Sigmoid colon (tissue), 6 donors: ENCODE measurements at regions not wholly inside any gene's neighbourhood (a gene's known extent, or its start where the extent isn't known, plus 50 kb on each side); places are given as distances from the start of the nearest gene placed in this dataset.

Experiments used
- DNase-seq: peaks from one replicate; pipeline ENCODE4 v3.0.0-alpha.2; 2019
- H3K27ac ChIP-seq, 4 donors: fragments of 200-600 bp; sonication (generic); one replicate each; pipeline ENCODE4 v1.5.1; 2016 to 2019; ENCODE audit warnings: mild to moderate bottlenecking in 1 of 4
- H3K27me3 ChIP-seq, 3 donors: fragments of 200-600 bp; sonication (generic); one replicate each; pipeline ENCODE4 v1.5.1; 2019; ENCODE audit warnings: mild to moderate bottlenecking in 1 of 3
- H3K36me3 ChIP-seq, 4 donors: fragments of 200-600 bp; sonication (generic); one replicate each; pipeline ENCODE4 v1.5.1; 2016 to 2019
- H3K4me1 ChIP-seq, 4 donors: fragments of 200-600 bp; sonication (generic); one replicate each; pipeline ENCODE4 v1.5.1; 2017 to 2019
- H3K4me3 ChIP-seq, 4 donors: fragments of 200-600 bp; sonication (generic); one replicate each; pipeline ENCODE4 v1.5.1; 2017 to 2019; ENCODE audit warnings: mild to moderate bottlenecking in 2 of 4, moderate library complexity in 1 of 4
- H3K9me3 ChIP-seq, 4 donors: fragments of 200-600 bp in 3 of 4; sonication (generic) in 3 of 4; one replicate each; pipeline versions ENCODE4 v1.5.1 to v1.6.1; 2013 to 2019
- EP300 ChIP-seq, 4 donors: sonication (generic); formaldehyde crosslinking; IDR thresholded peaks; one replicate each; pipeline ENCODE4 v1.6.1; 2017; ENCODE audit warnings: antibody characterized with exemption in 4 of 4
- POLR2A ChIP-seq, 2 donors: fragments of 450-650 bp; IDR thresholded peaks; one replicate each; pipeline ENCODE4 v1.6.1; 2016; ENCODE audit warnings: antibody characterized with exemption in 2 of 2, mild to moderate bottlenecking in 2 of 2, moderate library complexity in 2 of 2
- POLR2AphosphoS5 ChIP-seq, 4 donors: sonication (generic); formaldehyde crosslinking; IDR thresholded peaks; one replicate each; pipeline ENCODE4 v1.6.1; 2017; ENCODE audit warnings: antibody characterized with exemption in 4 of 4
- WGBS, 2 donors: extraction: QIAGEN DNeasy Blood & Tissue Kit; methylation state at CpG; one replicate each; pipeline ENCODE4 v1.1.7; 2013; 5-methylcytosine and 5-hydroxymethylcytosine counted together
- intact Hi-C: fragments of 100-400 bp; cut with DNase I; formaldehyde crosslinking; loops from one replicate; pipeline ENCODE4 v1.15.1; 2023
- TF ChIP-seq, protein P1 (sequence below), 4 experiments: fragments of 450-650 bp in 3 of 4; fragments of 200-600 bp in 1 of 4; IDR thresholded peaks; one replicate each; pipeline ENCODE4 v1.5.1; 2016 to 2019; ENCODE audit warnings: antibody characterized with exemption in 4 of 4, mild to moderate bottlenecking in 3 of 4, moderate library complexity in 2 of 4
- donor health status: healthy with polysubstance abuse.
- donor health status: healthy.

GRCh38 chr7:32299133-32299702, 191.0 kb downstream of the LSM5 start:
- no peak for DNase-seq
- TF ChIP-seq POLR2AphosphoS5 (IDR thresholded peaks at IDR 0.05) (no peak), POLR2A (IDR thresholded peaks at IDR 0.05) (no peak), EP300 (IDR thresholded peaks at IDR 0.05) (no peak)
- TF ChIP-seq, protein P1, sequence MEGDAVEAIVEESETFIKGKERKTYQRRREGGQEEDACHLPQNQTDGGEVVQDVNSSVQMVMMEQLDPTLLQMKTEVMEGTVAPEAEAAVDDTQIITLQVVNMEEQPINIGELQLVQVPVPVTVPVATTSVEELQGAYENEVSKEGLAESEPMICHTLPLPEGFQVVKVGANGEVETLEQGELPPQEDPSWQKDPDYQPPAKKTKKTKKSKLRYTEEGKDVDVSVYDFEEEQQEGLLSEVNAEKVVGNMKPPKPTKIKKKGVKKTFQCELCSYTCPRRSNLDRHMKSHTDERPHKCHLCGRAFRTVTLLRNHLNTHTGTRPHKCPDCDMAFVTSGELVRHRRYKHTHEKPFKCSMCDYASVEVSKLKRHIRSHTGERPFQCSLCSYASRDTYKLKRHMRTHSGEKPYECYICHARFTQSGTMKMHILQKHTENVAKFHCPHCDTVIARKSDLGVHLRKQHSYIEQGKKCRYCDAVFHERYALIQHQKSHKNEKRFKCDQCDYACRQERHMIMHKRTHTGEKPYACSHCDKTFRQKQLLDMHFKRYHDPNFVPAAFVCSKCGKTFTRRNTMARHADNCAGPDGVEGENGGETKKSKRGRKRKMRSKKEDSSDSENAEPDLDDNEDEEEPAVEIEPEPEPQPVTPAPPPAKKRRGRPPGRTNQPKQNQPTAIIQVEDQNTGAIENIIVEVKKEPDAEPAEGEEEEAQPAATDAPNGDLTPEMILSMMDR (IDR thresholded peaks at IDR 0.05) = no peak
- Histone ChIP-seq H3K4me3 (peak overlapping the region; percentile 13 to 49 (median 40)), H3K36me3 (no peaks in the 10 kb centered on the region), H3K27ac (peak overlapping the region; percentile 15 to 44 (median 26)), H3K4me1 (peaks cover 0 to 14% (median 6%) of the 10 kb centered on the region in 4 donors), H3K27me3 (peaks cover 10 to 43% (median 26%) of the 10 kb centered on the region in 3 donors), H3K9me3 (no peaks in the 10 kb centered on the region)
- intact Hi-C loops = no loop called here
- 30 to 35% methylated on average over 17 of the region's 17 CpGs for WGBS, 2 donors

- Histone ChIP-seq H3K4me1 (peaks cover 0 to 14% (median 6%) of the 10 kb centered on the region in 4 donors), H3K27ac (peak overlapping the region; percentile 15 to 44 (median 26)), H3K36me3 (no peaks in the 10 kb centered on the region), H3K4me3 (peak overlapping the region; percentile 13 to 49 (median 40)), H3K9me3 (no peaks in the 10 kb centered on the region), H3K27me3 (peaks cover 10 to 43% (median 26%) of the 10 kb centered on the region in 3 donors)
- DNase-seq = no peak
- intact Hi-C loops = no loop called here
- 3 to 12% methylated on average over 80 of the region's 80 CpGs for WGBS, 2 donors
- TF ChIP-seq POLR2A (IDR thresholded peaks at IDR 0.05) (no peak), EP300 (IDR thresholded peaks at IDR 0.05) (no peak), POLR2AphosphoS5 (IDR thresholded peaks at IDR 0.05) (no peak)
- TF ChIP-seq, protein P1 (IDR thresholded peaks at IDR 0.05) = no peak
Observed at GRCh38 chr7:32298408-32299132, 191.6 kb downstream of the LSM5 start.

DNA sequence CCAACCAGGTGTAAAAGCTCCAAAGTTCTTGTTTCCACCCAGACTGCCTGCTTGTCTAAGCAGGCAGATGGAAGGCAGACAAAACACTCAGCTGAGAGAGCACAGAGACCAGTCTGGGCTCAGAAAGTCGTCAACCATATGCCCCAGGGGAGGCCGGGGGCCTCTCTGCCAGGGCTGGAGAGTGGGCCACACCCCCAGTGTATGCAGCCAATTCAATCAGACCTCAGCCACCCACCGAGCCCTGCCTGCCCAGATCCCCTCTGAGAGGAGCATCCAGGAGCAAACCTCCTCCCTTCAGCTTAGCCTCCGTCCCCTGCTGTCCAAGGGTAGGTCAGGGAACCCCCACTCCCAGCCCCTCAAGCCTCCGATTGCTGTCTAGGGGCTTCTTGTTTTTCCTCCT, 196.3 kb downstream of the LSM5 start:
- intact Hi-C loops = no loop called here
- Histone ChIP-seq H3K4me1 (peaks cover 0 to 7% (median 4%) of the 10 kb centered on the region in 4 donors), H3K27ac (no peak overlapping the region), H3K36me3 (no peaks in the 10 kb centered on the region), H3K9me3 (no peaks in the 10 kb centered on the region), H3K27me3 (peaks cover 5 to 27% (median 9%) of the 10 kb centered on the region in 3 donors), H3K4me3 (no peak overlapping the region)
- no peak for TF ChIP-seq POLR2A (IDR thresholded peaks at IDR 0.05)
- WGBS, 2 donors = 61 to 68% methylated on average over 5 of the region's 5 CpGs
- DNase-seq = no peak

GRCh38 chr7:32289651-32290414, 200.3 kb downstream of the LSM5 start:
- WGBS, 2 donors = 64 to 70% methylated on average over 5 of the region's 5 CpGs
- TF ChIP-seq POLR2A (IDR thresholded peaks at IDR 0.05) (no peak), POLR2AphosphoS5 (IDR thresholded peaks at IDR 0.05) (peak in 1 of 4 donors; percentile 12), EP300 (IDR thresholded peaks at IDR 0.05) (no peak)
- TF ChIP-seq, protein P1 (IDR thresholded peaks at IDR 0.05) = no peak
- Histone ChIP-seq H3K36me3 (no peaks in the 10 kb centered on the region), H3K4me3 (no peak overlapping the region), H3K9me3 (no peaks in the 10 kb centered on the region), H3K4me1 (no peaks in the 10 kb centered on the region), H3K27ac (no peak overlapping the region), H3K27me3 (no peaks in the 10 kb centered on the region)
- DNase-seq = peak; percentile 75
- intact Hi-C loops = no loop called here

DNA sequence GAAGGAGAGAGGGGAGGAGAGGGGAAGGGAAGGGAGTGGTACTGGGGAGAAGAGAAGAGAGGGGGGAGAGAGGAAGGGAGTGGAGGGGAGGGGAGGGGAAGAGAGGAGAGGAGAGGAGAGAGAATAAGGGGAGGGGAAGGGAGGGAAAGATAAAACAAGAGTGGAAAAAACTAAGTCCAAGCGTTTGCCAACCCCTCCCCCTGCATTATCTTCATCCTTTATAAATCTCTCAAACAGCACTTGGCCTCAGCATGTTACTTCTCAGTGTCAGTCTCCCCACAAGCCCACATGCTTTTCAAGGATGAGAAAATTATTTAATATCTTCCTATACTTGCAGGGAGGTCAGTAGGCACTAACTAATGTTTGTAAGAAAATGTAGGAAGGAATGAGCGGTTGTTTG, 204.5 kb downstream of the LSM5 start:
- intact Hi-C loops = no loop called here
- 51 to 61% methylated on average over 2 of the region's 2 CpGs for WGBS, 2 donors
- Histone ChIP-seq H3K9me3 (no peaks in the 10 kb centered on the region), H3K36me3 (no peaks in the 10 kb centered on the region), H3K4me3 (no peak overlapping the region), H3K27ac (no peak overlapping the region), H3K27me3 (no peaks in the 10 kb centered on the region), H3K4me1 (no peaks in the 10 kb centered on the region)
- DNase-seq = no peak
- TF ChIP-seq, protein P1 (IDR thresholded peaks at IDR 0.05) = no peak
- TF ChIP-seq POLR2AphosphoS5 (IDR thresholded peaks at IDR 0.05) = no peak
- no peak for TF ChIP-seq EP300 (IDR thresholded peaks at IDR 0.05)
- TF ChIP-seq POLR2A (IDR thresholded peaks at IDR 0.05) = no peak
